ENCODE measurements at regions not wholly inside any gene's neighbourhood (a gene's known extent, or its start where the extent isn't known, plus 50 kb on each side); places are given as distances from the start of the nearest gene placed in this dataset.
A peak's percentile ranks its signal among the peaks of the same experiment; 100 is the strongest.

DNA sequence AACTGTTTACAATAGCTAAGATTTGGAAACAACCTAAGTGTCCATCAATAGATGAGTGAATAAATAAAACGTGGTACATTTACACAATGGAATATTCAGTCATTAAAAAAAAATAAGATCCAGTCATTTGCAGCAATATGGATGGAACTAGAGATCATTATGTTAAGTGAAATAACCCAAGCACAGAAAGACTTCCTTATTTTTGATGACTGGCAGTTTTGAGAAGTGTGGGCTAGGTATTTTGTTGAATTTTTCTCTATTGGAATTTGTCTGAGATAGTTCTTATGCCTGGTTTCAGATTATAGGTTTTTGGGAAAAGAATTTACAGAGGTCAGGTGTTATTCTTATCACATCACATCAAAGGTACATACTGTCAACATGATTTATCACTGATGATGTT, 293.8 kb upstream of the ARSJ start:
- TF ChIP-seq, protein P1, sequence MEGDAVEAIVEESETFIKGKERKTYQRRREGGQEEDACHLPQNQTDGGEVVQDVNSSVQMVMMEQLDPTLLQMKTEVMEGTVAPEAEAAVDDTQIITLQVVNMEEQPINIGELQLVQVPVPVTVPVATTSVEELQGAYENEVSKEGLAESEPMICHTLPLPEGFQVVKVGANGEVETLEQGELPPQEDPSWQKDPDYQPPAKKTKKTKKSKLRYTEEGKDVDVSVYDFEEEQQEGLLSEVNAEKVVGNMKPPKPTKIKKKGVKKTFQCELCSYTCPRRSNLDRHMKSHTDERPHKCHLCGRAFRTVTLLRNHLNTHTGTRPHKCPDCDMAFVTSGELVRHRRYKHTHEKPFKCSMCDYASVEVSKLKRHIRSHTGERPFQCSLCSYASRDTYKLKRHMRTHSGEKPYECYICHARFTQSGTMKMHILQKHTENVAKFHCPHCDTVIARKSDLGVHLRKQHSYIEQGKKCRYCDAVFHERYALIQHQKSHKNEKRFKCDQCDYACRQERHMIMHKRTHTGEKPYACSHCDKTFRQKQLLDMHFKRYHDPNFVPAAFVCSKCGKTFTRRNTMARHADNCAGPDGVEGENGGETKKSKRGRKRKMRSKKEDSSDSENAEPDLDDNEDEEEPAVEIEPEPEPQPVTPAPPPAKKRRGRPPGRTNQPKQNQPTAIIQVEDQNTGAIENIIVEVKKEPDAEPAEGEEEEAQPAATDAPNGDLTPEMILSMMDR (IDR thresholded peaks at IDR 0.05; ENCODE audit: low read depth, low read length, missing control alignments): no peak
- DNase-seq (ENCODE audit: low read depth): no peak
- no peak overlapping the region for H3K4me3 ChIP-seq (ENCODE audit: low read depth, low read length)
- in situ Hi-C loops (cut with HindIII; ENCODE audit: low sequenced_read_pairs): no loop called here

DNA sequence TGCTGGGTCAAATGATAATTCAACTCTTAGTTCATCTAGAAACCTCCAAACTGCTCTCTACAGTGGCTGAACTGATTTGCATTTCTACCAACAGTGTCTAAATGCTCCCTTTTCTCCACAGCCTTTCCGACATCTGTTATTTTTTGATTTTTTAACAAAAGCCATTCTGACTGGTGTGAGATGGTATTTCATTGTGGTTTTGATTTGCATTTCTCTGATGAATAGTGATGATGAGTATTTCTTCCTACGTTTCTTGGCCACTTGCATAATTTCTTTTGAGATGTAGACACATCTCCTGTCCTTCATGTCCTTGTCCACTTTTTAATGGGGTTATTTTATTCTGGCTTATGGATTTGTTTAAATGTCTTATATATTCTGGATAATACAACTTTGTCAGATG, 298.2 kb upstream of the ARSJ start:
- no peak overlapping the region for H3K4me3 ChIP-seq (ENCODE audit: low read depth, low read length)
- TF ChIP-seq, protein P1 (IDR thresholded peaks at IDR 0.05; ENCODE audit: low read depth, low read length, missing control alignments): no peak
- peak; percentile 64 for DNase-seq (ENCODE audit: low read depth)
- in situ Hi-C loops (cut with HindIII; ENCODE audit: low sequenced_read_pairs): no loop called here

DNA sequence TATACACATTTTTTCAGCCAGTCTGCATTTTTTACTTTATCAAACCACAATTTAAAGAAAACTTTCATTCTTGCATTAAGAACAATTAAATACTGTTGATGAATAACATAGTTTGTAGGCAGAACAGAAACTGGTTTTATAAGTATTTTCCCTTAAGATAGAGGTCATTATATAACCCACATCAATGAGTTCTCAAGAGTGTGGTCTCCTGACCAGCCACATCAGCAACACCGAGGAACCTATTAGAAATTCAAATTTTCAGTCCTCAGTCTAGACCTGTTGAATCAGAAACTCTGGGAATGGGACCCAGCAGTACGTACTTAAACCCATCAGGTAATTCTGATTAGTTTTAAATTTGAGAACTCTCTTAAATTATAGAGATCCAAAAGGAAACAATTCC, 299.6 kb upstream of the ARSJ start:
- in situ Hi-C loops (cut with HindIII; ENCODE audit: low sequenced_read_pairs): no loop called here
- no peak for DNase-seq (ENCODE audit: low read depth)
- H3K4me3 ChIP-seq (ENCODE audit: low read depth, low read length): no peak overlapping the region
- TF ChIP-seq, protein P1 (IDR thresholded peaks at IDR 0.05; ENCODE audit: low read depth, low read length, missing control alignments): no peak

DNA sequence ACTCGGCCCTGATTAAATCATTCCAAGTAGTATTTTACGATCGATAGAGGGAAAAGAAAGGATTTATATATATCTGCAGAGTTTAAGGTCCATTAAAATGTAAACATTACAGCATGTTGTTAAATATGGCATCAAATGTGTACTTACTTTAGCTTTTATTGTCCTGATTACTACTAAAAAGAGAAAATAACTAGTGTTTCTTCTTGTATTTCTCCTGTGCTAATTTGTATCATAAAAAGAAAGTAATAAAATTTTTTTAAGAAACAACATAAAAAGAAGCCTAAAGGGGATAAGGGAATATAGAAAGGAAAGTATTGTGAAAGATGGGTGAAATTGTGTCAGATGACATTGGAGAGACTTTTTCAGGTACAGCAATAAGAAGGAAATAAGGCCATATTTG, 300.3 kb upstream of the ARSJ start:
- DNase-seq (ENCODE audit: low read depth): no peak
- TF ChIP-seq, protein P1 (IDR thresholded peaks at IDR 0.05; ENCODE audit: low read depth, low read length, missing control alignments): no peak
- in situ Hi-C loops (cut with HindIII; ENCODE audit: low sequenced_read_pairs): no loop called here
- no peak overlapping the region for H3K4me3 ChIP-seq (ENCODE audit: low read depth, low read length)

DNA sequence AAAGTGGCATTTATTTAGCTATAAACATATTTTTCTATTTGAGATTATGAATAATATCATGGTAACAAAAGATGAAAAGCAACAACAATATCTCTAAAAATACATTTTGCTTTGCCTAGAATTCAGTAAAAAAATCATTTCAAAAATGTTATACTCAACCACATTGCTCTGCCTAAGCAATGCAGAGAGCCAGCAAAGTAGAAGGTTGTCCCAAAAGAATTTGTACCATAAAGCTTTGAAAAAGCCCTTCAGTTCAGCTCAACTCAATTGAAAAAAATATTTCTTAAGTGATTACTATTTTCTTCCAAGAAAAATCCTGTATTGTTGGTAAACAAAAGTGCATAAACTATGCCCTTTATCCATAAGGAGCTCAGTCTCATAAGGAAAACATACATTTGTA, 301.2 kb upstream of the ARSJ start:
- TF ChIP-seq, protein P1 (IDR thresholded peaks at IDR 0.05; ENCODE audit: low read depth, low read length, missing control alignments): no peak
- DNase-seq (ENCODE audit: low read depth): no peak
- no peak overlapping the region for H3K4me3 ChIP-seq (ENCODE audit: low read depth, low read length)
- in situ Hi-C loops (cut with HindIII; ENCODE audit: low sequenced_read_pairs): no loop called here

DNA sequence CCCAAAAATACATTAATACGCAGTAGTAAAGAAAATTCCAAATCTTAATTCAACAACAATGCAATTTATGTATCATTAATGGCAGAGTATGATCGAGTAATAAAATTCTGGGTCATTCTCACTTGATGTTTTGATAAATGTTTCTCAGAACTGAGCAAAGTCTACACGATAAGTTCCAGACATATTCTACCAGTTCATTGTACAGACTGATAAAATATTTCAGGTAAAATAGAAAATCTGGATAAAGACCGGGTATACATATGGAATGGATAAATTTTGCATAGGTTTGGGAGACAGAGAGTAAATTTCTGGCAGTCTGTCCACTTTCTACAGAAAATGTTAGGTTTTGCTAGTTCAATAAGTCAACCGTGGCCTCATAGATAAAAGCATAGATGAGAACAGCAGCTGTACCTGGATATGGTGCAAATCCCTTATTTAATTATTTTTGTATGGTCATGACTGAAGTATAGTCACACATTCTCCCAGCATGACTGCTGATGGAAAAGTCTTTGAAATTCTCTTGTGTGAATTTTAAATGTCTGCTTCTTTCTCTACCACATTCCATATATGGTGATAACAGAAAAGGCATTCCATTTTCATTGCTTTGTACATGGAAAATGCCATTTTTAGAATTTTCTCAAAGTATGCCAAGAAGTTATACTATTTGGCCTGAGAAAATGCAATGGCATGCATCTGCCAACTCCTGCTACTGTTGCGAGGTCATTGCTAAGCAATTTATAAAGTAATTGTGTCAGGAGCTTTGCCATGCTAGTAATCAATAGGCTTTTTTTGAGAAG, 301.9 kb upstream of the ARSJ start:
- in situ Hi-C loops (cut with HindIII; ENCODE audit: low sequenced_read_pairs): no loop called here
- TF ChIP-seq, protein P1 (IDR thresholded peaks at IDR 0.05; ENCODE audit: low read depth, low read length, missing control alignments): no peak
- DNase-seq (ENCODE audit: low read depth): peak; percentile 57

More for the DNA sequence above, 301.9 kb upstream of the ARSJ start:
- H3K4me3 ChIP-seq (ENCODE audit: low read depth, low read length): no peak overlapping the region

All from astrocyte of the cerebellum (primary cell).